Vagina (tissue), 2 donors: ENCODE measurements at regions not wholly inside any gene's neighbourhood (a gene's known extent, or its start where the extent isn't known, plus 50 kb on each side); places are given as distances from the start of the nearest gene placed in this dataset.

Experiments used
- DNase-seq, 2 donors: peaks; one replicate each; pipeline ENCODE4 v3.0.0-alpha.2; 2017; ENCODE audit errors: extremely low spot score in 2 of 2
- H3K27ac ChIP-seq: fragments of 200-600 bp; sonication (generic); one replicate; pipeline ENCODE4 v1.5.1; 2019
- H3K27me3 ChIP-seq: fragments of 200-600 bp; sonication (generic); one replicate; pipeline ENCODE4 v1.5.1; 2019
- H3K36me3 ChIP-seq, 2 donors: fragments of 200-600 bp; sonication (generic); one replicate each; pipeline ENCODE4 v1.5.1; 2017 to 2019
- H3K4me1 ChIP-seq: fragments of 200-600 bp; sonication (generic); one replicate; pipeline ENCODE4 v1.5.1; 2019
- H3K4me3 ChIP-seq, 2 donors: fragments of 200-600 bp; sonication (generic); 1 replicate in 1 of 2; 2 replicates in 1 of 2; pipeline ENCODE4 v1.5.1; 2016 to 2019
- H3K9me3 ChIP-seq: fragments of 200-600 bp; sonication (generic); one replicate; pipeline ENCODE4 v1.5.1; 2019
- POLR2A ChIP-seq, 2 donors: fragments of 450-650 bp; IDR thresholded peaks; one replicate each; pipeline ENCODE4 v1.6.1; 2017; ENCODE audit warnings: antibody characterized with exemption in 2 of 2, mild to moderate bottlenecking in 2 of 2, moderate library complexity in 2 of 2
- POLR2AphosphoS5 ChIP-seq, 2 donors: sonication (generic); formaldehyde crosslinking; IDR thresholded peaks; one replicate each; pipeline ENCODE4 v1.9.0; 2017; ENCODE audit warnings: antibody characterized with exemption in 2 of 2, mild to moderate bottlenecking in 2 of 2, low read depth in 1 of 2; ENCODE audit not compliant: insufficient read depth in 1 of 2
- intact Hi-C: fragments of 100-400 bp; cut with DNase I; formaldehyde crosslinking; loops from one replicate; pipeline ENCODE4 v1.15.1; 2023
- TF ChIP-seq, protein P1 (sequence below), 3 experiments: fragments of 450-650 bp in 2 of 3; fragments of 200-600 bp in 1 of 3; sonication (generic) in 1 of 3; IDR thresholded peaks; one replicate each; pipeline ENCODE4 v1.5.1; 2017 to 2019; ENCODE audit warnings: antibody characterized with exemption in 3 of 3, mild to moderate bottlenecking in 2 of 3, moderate library complexity in 2 of 3

DNA sequence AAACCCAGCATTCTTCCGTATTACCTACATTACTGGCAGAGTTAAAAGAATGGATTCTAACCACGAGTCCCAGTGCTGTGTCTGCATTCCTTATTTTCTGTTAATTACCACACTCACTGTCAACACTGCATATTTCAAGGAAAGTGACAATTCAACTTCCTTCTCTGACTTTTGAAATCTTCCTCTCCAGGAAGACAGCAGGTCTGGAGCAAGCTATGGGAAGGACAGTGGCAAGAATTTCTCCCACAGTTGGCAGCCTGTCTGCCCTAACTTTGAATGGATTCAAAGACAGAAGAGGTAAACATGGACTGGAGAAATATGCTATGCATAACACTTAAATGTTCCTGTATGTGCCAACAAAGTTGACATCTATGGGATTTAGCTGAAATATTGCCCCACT, 700.5 kb upstream of the CHAC2 start:
- Histone ChIP-seq H3K27ac (no peak overlapping the region), H3K36me3 (no peaks in the 10 kb centered on the region), H3K4me1 (no peaks in the 10 kb centered on the region), H3K4me3 (no peak overlapping the region), H3K27me3 (no peaks in the 10 kb centered on the region), H3K9me3 (no peaks in the 10 kb centered on the region)
- TF ChIP-seq POLR2A (IDR thresholded peaks at IDR 0.05) (no peak), POLR2AphosphoS5 (IDR thresholded peaks at IDR 0.05; ENCODE audit: insufficient read depth in 1 of 2, low read depth in 1 of 2) (no peak)
- TF ChIP-seq, protein P1, sequence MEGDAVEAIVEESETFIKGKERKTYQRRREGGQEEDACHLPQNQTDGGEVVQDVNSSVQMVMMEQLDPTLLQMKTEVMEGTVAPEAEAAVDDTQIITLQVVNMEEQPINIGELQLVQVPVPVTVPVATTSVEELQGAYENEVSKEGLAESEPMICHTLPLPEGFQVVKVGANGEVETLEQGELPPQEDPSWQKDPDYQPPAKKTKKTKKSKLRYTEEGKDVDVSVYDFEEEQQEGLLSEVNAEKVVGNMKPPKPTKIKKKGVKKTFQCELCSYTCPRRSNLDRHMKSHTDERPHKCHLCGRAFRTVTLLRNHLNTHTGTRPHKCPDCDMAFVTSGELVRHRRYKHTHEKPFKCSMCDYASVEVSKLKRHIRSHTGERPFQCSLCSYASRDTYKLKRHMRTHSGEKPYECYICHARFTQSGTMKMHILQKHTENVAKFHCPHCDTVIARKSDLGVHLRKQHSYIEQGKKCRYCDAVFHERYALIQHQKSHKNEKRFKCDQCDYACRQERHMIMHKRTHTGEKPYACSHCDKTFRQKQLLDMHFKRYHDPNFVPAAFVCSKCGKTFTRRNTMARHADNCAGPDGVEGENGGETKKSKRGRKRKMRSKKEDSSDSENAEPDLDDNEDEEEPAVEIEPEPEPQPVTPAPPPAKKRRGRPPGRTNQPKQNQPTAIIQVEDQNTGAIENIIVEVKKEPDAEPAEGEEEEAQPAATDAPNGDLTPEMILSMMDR (IDR thresholded peaks at IDR 0.05) = no peak
- intact Hi-C loops = no loop called here
- DNase-seq = no peak

DNA sequence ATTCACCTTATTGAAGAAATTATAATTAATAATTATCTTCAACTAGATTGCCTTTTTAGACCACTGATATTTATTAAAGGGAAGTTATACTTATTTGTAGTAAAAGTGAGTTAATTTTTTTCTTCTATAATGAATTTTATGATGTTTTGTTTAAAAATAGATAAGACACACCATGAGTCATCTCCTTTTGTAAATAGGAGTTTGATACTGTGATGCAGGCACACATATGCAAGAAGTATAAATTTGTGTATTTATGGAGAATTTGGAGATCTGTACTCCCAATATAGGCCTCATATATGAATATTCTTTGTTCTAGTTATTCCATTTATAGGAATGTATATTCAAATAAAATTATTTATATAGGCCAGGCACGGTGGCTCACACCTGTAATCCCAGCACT, 703.5 kb upstream of the CHAC2 start:
- no peak overlapping the region for H3K4me3 ChIP-seq
- no peaks in the 10 kb centered on the region for H3K4me1 ChIP-seq
- H3K9me3 ChIP-seq = no peaks in the 10 kb centered on the region
- DNase-seq = no peak
- no peak overlapping the region for H3K27ac ChIP-seq
- TF ChIP-seq POLR2AphosphoS5 (IDR thresholded peaks at IDR 0.05; ENCODE audit: insufficient read depth in 1 of 2, low read depth in 1 of 2) = no peak
- no peak for TF ChIP-seq POLR2A (IDR thresholded peaks at IDR 0.05)
- TF ChIP-seq, protein P1 (IDR thresholded peaks at IDR 0.05) = no peak
- no peaks in the 10 kb centered on the region for H3K36me3 ChIP-seq
- intact Hi-C loops = no loop called here
- H3K27me3 ChIP-seq = no peaks in the 10 kb centered on the region

DNA sequence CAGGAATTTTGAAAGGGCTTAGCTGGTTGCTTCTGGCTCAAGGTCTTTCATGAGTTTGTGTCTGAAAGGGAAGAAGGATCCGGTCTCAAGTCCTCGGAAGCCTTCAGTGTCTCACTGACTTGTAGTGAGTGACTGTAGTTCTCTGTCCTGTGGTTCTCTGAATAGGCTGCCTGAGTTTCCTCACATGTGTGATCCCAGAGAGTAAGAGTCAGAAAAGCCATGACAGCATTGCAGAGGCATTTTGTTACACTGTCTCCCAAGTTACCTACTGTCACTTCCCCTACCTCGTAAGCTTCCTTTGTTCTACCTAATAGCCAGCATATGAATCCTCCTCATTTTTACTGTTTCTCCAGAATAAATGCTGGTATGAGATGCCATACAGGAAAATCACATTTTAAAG, 709.1 kb upstream of the CHAC2 start:
- Histone ChIP-seq H3K4me1 (no peaks in the 10 kb centered on the region), H3K27me3 (no peaks in the 10 kb centered on the region), H3K4me3 (no peak overlapping the region), H3K9me3 (no peaks in the 10 kb centered on the region), H3K27ac (no peak overlapping the region), H3K36me3 (no peaks in the 10 kb centered on the region)
- DNase-seq = no peak
- intact Hi-C loops = no loop called here
- TF ChIP-seq, protein P1 (IDR thresholded peaks at IDR 0.05) = no peak

DNA sequence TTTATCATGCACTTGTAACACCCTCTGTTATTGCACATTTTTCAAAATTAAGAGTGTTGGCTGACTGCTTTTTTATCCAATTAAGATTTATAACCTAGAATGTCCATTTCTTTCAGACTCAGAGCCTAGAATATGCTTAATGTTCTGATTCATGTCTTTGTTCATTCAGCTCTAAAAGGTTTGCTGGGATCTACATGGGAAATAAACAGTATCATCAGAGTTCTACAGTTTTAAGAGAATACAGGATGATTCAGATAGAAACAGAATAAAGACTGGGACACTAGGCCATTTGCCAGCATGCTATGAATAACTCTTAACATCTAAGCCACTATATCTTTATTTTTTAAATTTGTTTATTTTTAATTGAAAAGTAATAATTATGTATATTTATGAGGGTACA, 713.7 kb upstream of the CHAC2 start:
- intact Hi-C loops = no loop called here

DNA sequence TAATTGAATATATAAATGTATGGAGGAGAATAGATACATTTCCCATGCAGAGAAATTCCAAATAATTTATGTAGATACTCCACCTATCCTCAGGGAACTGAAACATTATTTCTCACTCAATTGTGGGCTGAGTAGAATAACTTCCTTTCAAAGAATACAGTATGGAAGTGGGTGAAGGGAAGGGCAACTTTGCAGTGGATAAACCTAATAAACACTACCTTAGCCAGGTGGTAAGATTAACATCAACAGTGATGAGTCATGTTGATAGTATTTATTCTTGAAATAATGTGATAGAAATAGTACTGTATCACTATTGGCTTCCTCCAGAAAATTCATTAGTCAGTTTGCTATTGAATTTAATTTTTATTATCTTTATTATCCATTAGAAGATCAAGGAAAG, 716.4 kb upstream of the CHAC2 start:
- H3K9me3 ChIP-seq = no peaks in the 10 kb centered on the region
- no peaks in the 10 kb centered on the region for H3K4me1 ChIP-seq
- TF ChIP-seq POLR2AphosphoS5 (IDR thresholded peaks at IDR 0.05; ENCODE audit: insufficient read depth in 1 of 2, low read depth in 1 of 2) = no peak
- no peak for TF ChIP-seq POLR2A (IDR thresholded peaks at IDR 0.05)
- H3K36me3 ChIP-seq = no peaks in the 10 kb centered on the region
- intact Hi-C loops = no loop called here
- H3K27me3 ChIP-seq = no peaks in the 10 kb centered on the region
- H3K27ac ChIP-seq = no peak overlapping the region
- no peak for DNase-seq
- H3K4me3 ChIP-seq = no peak overlapping the region

More for the DNA sequence above, 713.7 kb upstream of the CHAC2 start:
- DNase-seq = no peak
- no peak overlapping the region for H3K4me3 ChIP-seq
- H3K36me3 ChIP-seq = no peaks in the 10 kb centered on the region
- no peak for TF ChIP-seq POLR2A (IDR thresholded peaks at IDR 0.05)
- TF ChIP-seq POLR2AphosphoS5 (IDR thresholded peaks at IDR 0.05; ENCODE audit: insufficient read depth in 1 of 2, low read depth in 1 of 2) = no peak
- TF ChIP-seq, protein P1 (IDR thresholded peaks at IDR 0.05) = no peak
- H3K27me3 ChIP-seq = no peaks in the 10 kb centered on the region
- H3K9me3 ChIP-seq = no peaks in the 10 kb centered on the region
- H3K4me1 ChIP-seq = no peaks in the 10 kb centered on the region
- H3K27ac ChIP-seq = no peak overlapping the region
